Hepatocyte (in vitro differentiated cells): ENCODE measurements at regions not wholly inside any gene's neighbourhood (a gene's known extent, or its start where the extent isn't known, plus 50 kb on each side); places are given as distances from the start of the nearest gene placed in this dataset.
A peak's percentile ranks its signal among the peaks of the same experiment; 100 is the strongest.

Experiments used
- DNase-seq: peaks from one replicate; pipeline ENCODE4 v3.0.0-alpha.2; 2016; ENCODE audit warnings: low spot score
- H2AFZ ChIP-seq: fragments of 200-600 bp; sonication (generic); 2 replicates; pipeline ENCODE4 v1.6.0; 2016; ENCODE audit warnings: antibody characterized with exemption, mild to moderate bottlenecking
- H3K27ac ChIP-seq: fragments of 200-600 bp; sonication (generic); 2 replicates; pipeline ENCODE4 v1.5.1; 2016; ENCODE audit warnings: mild to moderate bottlenecking
- H3K27me3 ChIP-seq: fragments of 200-600 bp; sonication (generic); 2 replicates; pipeline ENCODE4 v1.6.1; 2016
- H3K36me3 ChIP-seq: fragments of 200-600 bp; sonication (generic); replicated peaks from 2 replicates; pipeline ENCODE4 v1.5.1; 2016; ENCODE audit warnings: low read depth; ENCODE audit not compliant: insufficient read depth
- H3K4me1 ChIP-seq: fragments of 200-600 bp; sonication (generic); 2 replicates; pipeline ENCODE4 v1.5.1; 2016; ENCODE audit warnings: mild to moderate bottlenecking, moderate library complexity; ENCODE audit not compliant: insufficient read depth
- H3K4me2 ChIP-seq: fragments of 200-600 bp; sonication (generic); 2 replicates; pipeline ENCODE4 v1.6.0; 2016
- H3K4me3 ChIP-seq: fragments of 200-600 bp; sonication (generic); 2 replicates; pipeline ENCODE4 v1.5.1; 2016; ENCODE audit warnings: mild to moderate bottlenecking
- H3K79me2 ChIP-seq: fragments of 200-600 bp; sonication (generic); 2 replicates; pipeline ENCODE4 v1.6.0; 2017; ENCODE audit warnings: mild to moderate bottlenecking
- H3K9me2 ChIP-seq: fragments of 200-600 bp; sonication (generic); replicated peaks from 2 replicates; pipeline ENCODE4 v1.6.0; 2017; ENCODE audit warnings: mild to moderate bottlenecking; ENCODE audit not compliant: insufficient read depth
- H3K9me3 ChIP-seq: fragments of 200-600 bp; sonication (generic); 2 replicates; pipeline ENCODE4 v1.5.1; 2016; ENCODE audit warnings: low read depth, mild to moderate bottlenecking
- H4K20me1 ChIP-seq: fragments of 200-600 bp; sonication (generic); 2 replicates; pipeline ENCODE4 v1.6.0; 2016; ENCODE audit warnings: mild to moderate bottlenecking; ENCODE audit not compliant: insufficient read depth, poor library complexity, severe bottlenecking
- CTCF ChIP-seq: fragments of 200-600 bp; sonication (generic); IDR thresholded peaks from 2 replicates; pipeline ENCODE4 v1.5.1; 2016; ENCODE audit warnings: antibody characterized with exemption, mild to moderate bottlenecking; ENCODE audit not compliant: poor library complexity
- EZH2 ChIP-seq: fragments of 200-600 bp; sonication (generic); IDR thresholded peaks from 2 replicates; pipeline ENCODE4 v1.6.1; 2016; ENCODE audit warnings: antibody characterized with exemption, mild to moderate bottlenecking, borderline replicate concordance
- EZH2phosphoT487 ChIP-seq: fragments of 200-600 bp; sonication (generic); IDR thresholded peaks from one replicate; pipeline ENCODE4 v1.6.1; 2018; ENCODE audit warnings: antibody characterized with exemption, mild to moderate bottlenecking, low read depth, moderate library complexity; ENCODE audit not compliant: unreplicated experiment, severe bottlenecking
- WGBS: methylation state at CpG from one replicate; pipeline ENCODE4 v1.1.6; 2016; ENCODE audit warnings: low lambda C conversion rate; ENCODE audit errors: missing lambda C conversion rate; 5-methylcytosine and 5-hydroxymethylcytosine counted together

GRCh38 chr12:45601390-45601789, 128.1 kb upstream of the ARID2 start:
- WGBS: 50% methylated on average over 2 of the region's 2 CpGs
- no peaks in the 10 kb centered on the region for H3K36me3 ChIP-seq
- H3K4me3 ChIP-seq: no peak overlapping the region
- H3K27me3 ChIP-seq: no peaks in the 10 kb centered on the region
- H3K9me3 ChIP-seq: no peaks in the 10 kb centered on the region
- TF ChIP-seq EZH2: no peak
- TF ChIP-seq EZH2phosphoT487: no peak
- TF ChIP-seq CTCF: no peak
- no peak for DNase-seq
- no peak overlapping the region for H2AFZ ChIP-seq
- no peak overlapping the region for H3K27ac ChIP-seq
- H3K4me1 ChIP-seq: no peaks in the 10 kb centered on the region
- no peak overlapping the region for H3K4me2 ChIP-seq
- H3K9me2 ChIP-seq: no peaks in the 10 kb centered on the region
- no peaks in the 10 kb centered on the region for H4K20me1 ChIP-seq
- no peaks in the 10 kb centered on the region for H3K79me2 ChIP-seq

GRCh38 chr12:45601888-45602287, 127.6 kb upstream of the ARID2 start:
- Histone ChIP-seq H3K27me3 (no peaks in the 10 kb centered on the region), H3K79me2 (no peaks in the 10 kb centered on the region), H3K9me3 (no peaks in the 10 kb centered on the region), H3K9me2 (no peaks in the 10 kb centered on the region), H3K4me2 (no peak overlapping the region), H2AFZ (no peak overlapping the region), H3K36me3 (no peaks in the 10 kb centered on the region), H3K27ac (no peak overlapping the region), H3K4me1 (no peaks in the 10 kb centered on the region), H3K4me3 (no peak overlapping the region), H4K20me1 (no peaks in the 10 kb centered on the region)
- TF ChIP-seq EZH2phosphoT487 (peak; percentile 73), EZH2 (no peak), CTCF (no peak)
- peak; percentile 20 for DNase-seq
- 23% methylated on average over 4 of the region's 4 CpGs for WGBS

- Histone ChIP-seq H2AFZ (no peak overlapping the region), H4K20me1 (no peaks in the 10 kb centered on the region), H3K4me3 (no peak overlapping the region), H3K27ac (no peak overlapping the region), H3K9me2 (no peaks in the 10 kb centered on the region), H3K27me3 (no peaks in the 10 kb centered on the region), H3K4me1 (no peaks in the 10 kb centered on the region), H3K36me3 (no peaks in the 10 kb centered on the region), H3K79me2 (no peaks in the 10 kb centered on the region), H3K4me2 (no peak overlapping the region), H3K9me3 (no peaks in the 10 kb centered on the region)
- no peak for TF ChIP-seq EZH2phosphoT487
- no peak for TF ChIP-seq EZH2
- no peak for DNase-seq
- 100% methylated on average over 1 of the region's 1 CpG for WGBS
Observed at GRCh38 chr12:45605624-45606023, 123.9 kb upstream of the ARID2 start.

- H4K20me1 ChIP-seq: no peaks in the 10 kb centered on the region
- TF ChIP-seq CTCF: no peak
- H3K36me3 ChIP-seq: no peaks in the 10 kb centered on the region
- WGBS: 95% methylated on average over 19 of the region's 20 CpGs
- H3K4me3 ChIP-seq: no peak overlapping the region
- H3K9me2 ChIP-seq: no peaks in the 10 kb centered on the region
- no peak overlapping the region for H3K27ac ChIP-seq
- no peaks in the 10 kb centered on the region for H3K9me3 ChIP-seq
- H3K27me3 ChIP-seq: no peaks in the 10 kb centered on the region
- DNase-seq: no peak
- H3K4me2 ChIP-seq: no peak overlapping the region
- H3K79me2 ChIP-seq: no peaks in the 10 kb centered on the region
- no peaks in the 10 kb centered on the region for H3K4me1 ChIP-seq
- no peak overlapping the region for H2AFZ ChIP-seq
Observed at GRCh38 chr12:45611061-45611460, 118.4 kb upstream of the ARID2 start.
